ENCODE measurements at regions not wholly inside any gene's neighbourhood (a gene's known extent, or its start where the extent isn't known, plus 50 kb on each side); places are given as distances from the start of the nearest gene placed in this dataset.

DNA sequence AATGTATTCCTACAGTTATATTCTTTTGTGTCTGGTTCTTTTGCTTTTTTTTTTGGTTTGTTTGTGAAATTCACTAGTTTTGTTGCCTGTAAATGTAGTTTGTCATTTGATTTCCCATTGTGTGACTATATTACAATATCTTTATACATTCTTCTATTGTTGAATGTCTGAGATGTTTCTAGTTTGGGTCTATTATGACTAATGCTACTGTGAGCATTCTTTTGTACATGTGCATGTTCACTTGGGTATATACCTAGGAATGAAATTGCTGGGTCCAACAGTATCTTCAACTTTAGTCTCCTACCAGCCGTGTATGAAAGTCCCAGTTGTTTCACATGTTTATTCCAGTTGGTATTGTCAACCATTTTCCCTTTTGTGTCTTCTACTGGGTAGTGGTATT is 112.7 kb upstream of the RBMS1 start:
- Histone ChIP-seq H3K4me3 (ENCODE audit: low read depth in 1 of 2, low read length in 2 of 2) (no peak overlapping the region), H3K36me3 (ENCODE audit: control insufficient read depth in 1 of 2, insufficient read depth in 2 of 2, low read length in 2 of 2) (no peaks in the 10 kb centered on the region), H3K4me1 (ENCODE audit: control insufficient read depth in 1 of 2, insufficient read depth in 2 of 2, low read length in 2 of 2) (peaks cover 16 to 33% of the 10 kb centered on the region in 2 donors), H3K9ac (ENCODE audit: low read depth in 1 of 2, low read length in 2 of 2) (no peak overlapping the region), H3K9me3 (ENCODE audit: control insufficient read depth in 1 of 2, low read length in 2 of 2) (no peaks in the 10 kb centered on the region), H3K27ac (ENCODE audit: low read depth, low read length) (no peak overlapping the region), H3K27me3 (ENCODE audit: control insufficient read depth in 1 of 2, insufficient read depth in 2 of 2, low read length in 2 of 2) (no peaks in the 10 kb centered on the region)

DNA sequence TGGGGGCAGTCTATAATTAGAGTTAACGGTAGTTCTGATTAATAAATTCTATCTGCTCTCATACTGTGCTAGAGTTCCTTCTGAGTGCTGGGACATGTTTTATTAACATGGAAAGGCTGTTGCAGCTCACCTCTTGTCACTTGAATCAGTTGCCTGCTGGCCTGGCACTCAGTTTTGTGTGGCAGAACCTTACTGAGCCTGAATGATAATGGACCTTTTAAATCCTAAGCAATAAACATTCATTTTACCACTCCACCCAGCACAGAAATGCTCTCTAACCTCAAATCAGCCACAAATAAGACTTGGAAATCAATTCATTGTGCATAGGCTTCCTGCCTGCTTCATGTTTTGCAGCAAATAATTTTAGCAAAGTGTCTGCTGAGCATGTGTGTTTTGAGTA is 115.0 kb upstream of the RBMS1 start:
- Histone ChIP-seq H3K9ac (ENCODE audit: low read depth in 1 of 2, low read length in 2 of 2) (no peak overlapping the region), H3K36me3 (ENCODE audit: control insufficient read depth in 1 of 2, insufficient read depth in 2 of 2, low read length in 2 of 2) (no peaks in the 10 kb centered on the region), H3K4me3 (ENCODE audit: low read depth in 1 of 2, low read length in 2 of 2) (no peak overlapping the region), H3K4me1 (ENCODE audit: control insufficient read depth in 1 of 2, insufficient read depth in 2 of 2, low read length in 2 of 2) (peaks cover 9 to 18% of the 10 kb centered on the region in 2 donors), H3K27ac (ENCODE audit: low read depth, low read length) (no peak overlapping the region), H3K9me3 (ENCODE audit: control insufficient read depth in 1 of 2, low read length in 2 of 2) (no peaks in the 10 kb centered on the region), H3K27me3 (ENCODE audit: control insufficient read depth in 1 of 2, insufficient read depth in 2 of 2, low read length in 2 of 2) (no peaks in the 10 kb centered on the region)

- Histone ChIP-seq H3K4me1 (ENCODE audit: control insufficient read depth in 1 of 2, insufficient read depth in 2 of 2, low read length in 2 of 2) (peaks cover 9 to 15% of the 10 kb centered on the region in 2 donors), H3K9me3 (ENCODE audit: control insufficient read depth in 1 of 2, low read length in 2 of 2) (no peaks in the 10 kb centered on the region), H3K36me3 (ENCODE audit: control insufficient read depth in 1 of 2, insufficient read depth in 2 of 2, low read length in 2 of 2) (no peaks in the 10 kb centered on the region), H3K27me3 (ENCODE audit: control insufficient read depth in 1 of 2, insufficient read depth in 2 of 2, low read length in 2 of 2) (no peaks in the 10 kb centered on the region), H3K9ac (ENCODE audit: low read depth in 1 of 2, low read length in 2 of 2) (no peak overlapping the region), H3K4me3 (ENCODE audit: low read depth in 1 of 2, low read length in 2 of 2) (no peak overlapping the region), H3K27ac (ENCODE audit: low read depth, low read length) (no peak overlapping the region)
Observed at GRCh38 chr2:160609346-160609745, 115.7 kb upstream of the RBMS1 start.

- Histone ChIP-seq H3K4me3 (ENCODE audit: low read depth in 1 of 2, low read length in 2 of 2) (no peak overlapping the region), H3K36me3 (ENCODE audit: control insufficient read depth in 1 of 2, insufficient read depth in 2 of 2, low read length in 2 of 2) (no peaks in the 10 kb centered on the region), H3K27ac (ENCODE audit: low read depth, low read length) (no peak overlapping the region), H3K9ac (ENCODE audit: low read depth in 1 of 2, low read length in 2 of 2) (no peak overlapping the region), H3K4me1 (ENCODE audit: control insufficient read depth in 1 of 2, insufficient read depth in 2 of 2, low read length in 2 of 2) (peaks cover 9 to 15% of the 10 kb centered on the region in 2 donors), H3K9me3 (ENCODE audit: control insufficient read depth in 1 of 2, low read length in 2 of 2) (no peaks in the 10 kb centered on the region), H3K27me3 (ENCODE audit: control insufficient read depth in 1 of 2, insufficient read depth in 2 of 2, low read length in 2 of 2) (no peaks in the 10 kb centered on the region)
Observed at GRCh38 chr2:160610041-160610440, 116.4 kb upstream of the RBMS1 start.

- Histone ChIP-seq H3K9me3 (ENCODE audit: control insufficient read depth in 1 of 2, low read length in 2 of 2) (peaks cover 0 to 5% of the 10 kb centered on the region in 2 donors), H3K27ac (ENCODE audit: low read depth, low read length) (no peak overlapping the region), H3K36me3 (ENCODE audit: control insufficient read depth in 1 of 2, insufficient read depth in 2 of 2, low read length in 2 of 2) (no peaks in the 10 kb centered on the region), H3K9ac (ENCODE audit: low read depth in 1 of 2, low read length in 2 of 2) (no peak overlapping the region), H3K4me3 (ENCODE audit: low read depth in 1 of 2, low read length in 2 of 2) (no peak overlapping the region), H3K4me1 (ENCODE audit: control insufficient read depth in 1 of 2, insufficient read depth in 2 of 2, low read length in 2 of 2) (peaks cover 9 to 15% of the 10 kb centered on the region in 2 donors), H3K27me3 (ENCODE audit: control insufficient read depth in 1 of 2, insufficient read depth in 2 of 2, low read length in 2 of 2) (no peaks in the 10 kb centered on the region)
Observed at GRCh38 chr2:160612266-160612856, 118.8 kb upstream of the RBMS1 start.

DNA sequence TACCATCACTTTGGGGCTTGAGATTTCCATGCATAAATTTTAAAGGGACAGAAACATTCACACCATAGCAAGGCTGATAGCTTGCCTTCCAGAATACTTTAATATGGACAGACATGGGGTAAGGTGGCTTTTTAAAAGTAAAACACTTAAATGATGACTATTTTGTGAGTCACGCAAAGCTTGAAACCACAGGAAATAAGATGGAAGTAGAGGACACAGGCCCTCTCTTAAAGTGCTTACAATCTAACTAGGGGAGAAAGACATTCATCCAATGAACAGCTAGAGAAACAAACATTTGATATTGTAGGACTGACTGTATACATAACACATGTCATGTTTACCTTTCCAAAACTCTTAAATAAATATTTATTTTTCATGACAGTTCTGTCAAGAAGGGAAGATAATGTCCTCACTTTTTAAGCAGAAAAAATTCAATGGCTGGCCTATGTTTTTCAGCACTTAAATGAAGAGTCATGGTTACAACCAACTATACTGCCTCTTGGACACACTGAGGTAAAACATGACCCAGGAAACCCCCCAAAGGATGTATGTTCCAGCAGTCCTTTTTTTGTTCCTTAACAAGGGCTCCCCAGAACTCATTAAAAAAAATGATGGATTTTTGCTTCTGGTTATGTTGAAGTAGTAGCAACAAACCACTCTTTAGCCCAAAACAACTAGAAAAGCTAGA is 120.0 kb upstream of the RBMS1 start:
- Histone ChIP-seq H3K9me3 (ENCODE audit: control insufficient read depth in 1 of 2, low read length in 2 of 2) (peaks cover 0 to 5% of the 10 kb centered on the region in 2 donors), H3K27me3 (ENCODE audit: control insufficient read depth in 1 of 2, insufficient read depth in 2 of 2, low read length in 2 of 2) (no peaks in the 10 kb centered on the region), H3K36me3 (ENCODE audit: control insufficient read depth in 1 of 2, insufficient read depth in 2 of 2, low read length in 2 of 2) (no peaks in the 10 kb centered on the region), H3K4me1 (ENCODE audit: control insufficient read depth in 1 of 2, insufficient read depth in 2 of 2, low read length in 2 of 2) (peaks cover 9 to 13% of the 10 kb centered on the region in 2 donors), H3K9ac (ENCODE audit: low read depth in 1 of 2, low read length in 2 of 2) (no peak overlapping the region), H3K27ac (ENCODE audit: low read depth, low read length) (no peak overlapping the region), H3K4me3 (ENCODE audit: low read depth in 1 of 2, low read length in 2 of 2) (no peak overlapping the region)

DNA sequence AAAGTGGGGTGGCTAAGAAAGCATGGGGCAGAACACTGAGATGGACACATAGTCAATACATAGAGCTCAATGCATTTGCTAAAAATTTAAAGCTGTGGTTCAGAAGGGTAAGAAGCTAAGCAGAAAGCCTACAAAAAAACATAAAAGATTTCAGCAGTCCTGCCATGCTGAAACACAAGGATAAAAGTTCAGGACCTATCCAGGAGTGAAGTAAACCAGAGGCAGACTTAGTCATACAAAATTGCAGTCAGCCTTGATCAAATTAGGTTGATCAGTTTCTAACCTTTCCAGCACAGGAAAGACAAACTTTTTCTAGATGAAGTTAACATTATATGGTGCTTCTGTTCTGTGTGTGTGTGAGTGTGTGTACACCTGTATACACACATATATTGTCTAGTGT is 120.8 kb upstream of the RBMS1 start:
- peaks cover 5 to 7% of the 10 kb centered on the region in 2 donors for H3K4me1 ChIP-seq (ENCODE audit: control insufficient read depth in 1 of 2, insufficient read depth in 2 of 2, low read length in 2 of 2)
- H3K9ac ChIP-seq (ENCODE audit: low read depth in 1 of 2, low read length in 2 of 2) = no peak overlapping the region
- H3K4me3 ChIP-seq (ENCODE audit: low read depth in 1 of 2, low read length in 2 of 2) = no peak overlapping the region
- H3K27me3 ChIP-seq (ENCODE audit: control insufficient read depth in 1 of 2, insufficient read depth in 2 of 2, low read length in 2 of 2) = no peaks in the 10 kb centered on the region
- peaks cover 0 to 5% of the 10 kb centered on the region in 2 donors for H3K9me3 ChIP-seq (ENCODE audit: control insufficient read depth in 1 of 2, low read length in 2 of 2)
- H3K36me3 ChIP-seq (ENCODE audit: control insufficient read depth in 1 of 2, insufficient read depth in 2 of 2, low read length in 2 of 2) = no peaks in the 10 kb centered on the region
- H3K27ac ChIP-seq (ENCODE audit: low read depth, low read length) = no peak overlapping the region

DNA sequence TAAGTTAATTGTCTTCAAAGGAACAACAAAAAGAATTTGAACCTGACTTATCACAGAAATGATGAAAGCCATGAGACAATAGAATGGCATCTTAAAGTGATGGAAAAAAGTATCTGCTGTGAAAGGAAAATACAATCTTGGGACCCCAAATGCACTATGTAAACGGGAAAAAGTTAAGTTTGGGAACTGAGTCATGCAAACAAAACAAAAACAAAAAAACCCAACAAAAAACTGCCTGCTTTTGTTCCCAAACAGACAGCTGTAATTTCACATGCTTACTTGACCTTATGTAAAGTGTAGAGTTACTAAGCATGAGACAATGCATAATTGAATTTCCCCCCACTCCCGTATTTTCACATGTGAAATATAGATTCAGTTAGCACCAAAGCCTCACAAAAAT is 122.1 kb upstream of the RBMS1 start:
- Histone ChIP-seq H3K4me1 (ENCODE audit: control insufficient read depth in 1 of 2, insufficient read depth in 2 of 2, low read length in 2 of 2) (no peaks in the 10 kb centered on the region), H3K36me3 (ENCODE audit: control insufficient read depth in 1 of 2, insufficient read depth in 2 of 2, low read length in 2 of 2) (no peaks in the 10 kb centered on the region), H3K9me3 (ENCODE audit: control insufficient read depth in 1 of 2, low read length in 2 of 2) (peaks cover 0 to 5% of the 10 kb centered on the region in 2 donors), H3K27ac (ENCODE audit: low read depth, low read length) (no peak overlapping the region), H3K27me3 (ENCODE audit: control insufficient read depth in 1 of 2, insufficient read depth in 2 of 2, low read length in 2 of 2) (no peaks in the 10 kb centered on the region), H3K9ac (ENCODE audit: low read depth in 1 of 2, low read length in 2 of 2) (no peak overlapping the region), H3K4me3 (ENCODE audit: low read depth in 1 of 2, low read length in 2 of 2) (no peak overlapping the region)

GRCh38 chr2:160616149-160616548 is 122.5 kb upstream of the RBMS1 start:
- no peaks in the 10 kb centered on the region for H3K27me3 ChIP-seq (ENCODE audit: control insufficient read depth in 1 of 2, insufficient read depth in 2 of 2, low read length in 2 of 2)
- no peaks in the 10 kb centered on the region for H3K4me1 ChIP-seq (ENCODE audit: control insufficient read depth in 1 of 2, insufficient read depth in 2 of 2, low read length in 2 of 2)
- no peak overlapping the region for H3K27ac ChIP-seq (ENCODE audit: low read depth, low read length)
- no peaks in the 10 kb centered on the region for H3K36me3 ChIP-seq (ENCODE audit: control insufficient read depth in 1 of 2, insufficient read depth in 2 of 2, low read length in 2 of 2)
- no peak overlapping the region for H3K9ac ChIP-seq (ENCODE audit: low read depth in 1 of 2, low read length in 2 of 2)
- peaks cover 0 to 5% of the 10 kb centered on the region in 2 donors for H3K9me3 ChIP-seq (ENCODE audit: control insufficient read depth in 1 of 2, low read length in 2 of 2)
- no peak overlapping the region for H3K4me3 ChIP-seq (ENCODE audit: low read depth in 1 of 2, low read length in 2 of 2)

GRCh38 chr2:160621748-160622147 is 128.1 kb upstream of the RBMS1 start:
- H3K4me3 ChIP-seq (ENCODE audit: low read depth in 1 of 2, low read length in 2 of 2) = no peak overlapping the region
- no peaks in the 10 kb centered on the region for H3K27me3 ChIP-seq (ENCODE audit: control insufficient read depth in 1 of 2, insufficient read depth in 2 of 2, low read length in 2 of 2)
- no peaks in the 10 kb centered on the region for H3K4me1 ChIP-seq (ENCODE audit: control insufficient read depth in 1 of 2, insufficient read depth in 2 of 2, low read length in 2 of 2)
- no peaks in the 10 kb centered on the region for H3K36me3 ChIP-seq (ENCODE audit: control insufficient read depth in 1 of 2, insufficient read depth in 2 of 2, low read length in 2 of 2)
- H3K9ac ChIP-seq (ENCODE audit: low read depth in 1 of 2, low read length in 2 of 2) = no peak overlapping the region
- no peak overlapping the region for H3K27ac ChIP-seq (ENCODE audit: low read depth, low read length)
- H3K9me3 ChIP-seq (ENCODE audit: control insufficient read depth in 1 of 2, low read length in 2 of 2) = no peaks in the 10 kb centered on the region

All from duodenal mucosa (tissue), 2 donors.